CMK (cell line): ENCODE measurements at regions not wholly inside any gene's neighbourhood (a gene's known extent, or its start where the extent isn't known, plus 50 kb on each side); places are given as distances from the start of the nearest gene placed in this dataset.

Experiments
- DNase-seq: peaks from one replicate; pipeline ENCODE4 v3.0.0-alpha.2; 2010; ENCODE audit warnings: low read depth

DNA sequence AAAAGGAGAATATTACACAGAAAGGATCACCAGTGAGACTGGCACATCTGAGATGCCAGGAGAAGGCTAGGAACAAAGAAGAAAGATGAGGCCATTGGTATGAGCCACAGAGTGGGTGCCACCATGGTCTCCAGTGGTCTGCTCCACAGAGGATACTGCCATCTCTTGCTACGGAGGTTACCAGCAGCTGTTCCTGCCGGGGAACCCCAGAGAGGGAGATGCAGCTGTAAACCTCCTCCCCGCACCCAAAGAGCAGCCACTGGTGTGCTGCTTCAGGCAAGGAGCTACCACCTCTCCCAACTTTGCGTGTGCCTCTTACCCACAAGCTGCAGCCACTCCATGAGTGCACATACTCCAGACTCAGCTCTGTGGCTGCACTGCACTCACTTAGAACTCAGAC lies 201.5 kb upstream of the RTL1 start:
- DNase-seq, result no peak

DNA sequence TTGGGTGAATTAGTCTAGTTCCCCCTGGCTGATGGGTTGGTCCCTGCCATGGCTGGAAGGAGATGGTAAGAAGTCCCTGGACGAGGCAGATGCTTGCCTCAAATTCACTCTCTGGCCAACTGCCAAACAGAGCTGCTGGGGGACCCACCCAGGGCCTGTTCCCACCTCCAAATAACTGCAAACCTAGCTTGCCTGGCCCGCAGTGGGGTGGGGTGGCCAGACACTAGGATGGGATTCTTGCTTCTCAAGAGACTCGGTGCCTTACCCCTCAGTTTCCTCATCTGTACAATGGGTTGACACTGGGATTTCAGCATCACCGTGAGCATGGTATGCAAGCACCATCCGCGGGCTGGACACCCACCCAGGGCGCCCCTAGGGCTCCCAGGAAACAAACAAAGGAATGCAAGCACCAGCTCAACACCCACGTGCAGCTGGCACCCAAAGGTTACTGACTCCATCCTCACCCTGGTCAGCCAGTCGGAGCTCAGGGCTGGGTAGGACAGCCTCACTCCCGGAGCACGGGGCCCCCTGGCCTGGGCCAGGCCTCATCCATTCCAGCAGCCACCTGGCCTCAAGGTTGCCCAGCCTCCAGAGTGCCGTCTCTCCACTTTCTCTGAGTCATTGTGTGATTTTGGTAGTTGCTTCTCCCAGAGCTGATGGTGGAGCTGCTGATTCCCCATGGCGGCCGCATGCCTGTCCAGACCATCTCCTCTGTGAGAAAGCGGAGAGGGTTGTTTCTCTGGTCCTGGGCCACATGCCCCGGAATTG lies 205.2 kb upstream of the RTL1 start:
- no peak for DNase-seq

DNA sequence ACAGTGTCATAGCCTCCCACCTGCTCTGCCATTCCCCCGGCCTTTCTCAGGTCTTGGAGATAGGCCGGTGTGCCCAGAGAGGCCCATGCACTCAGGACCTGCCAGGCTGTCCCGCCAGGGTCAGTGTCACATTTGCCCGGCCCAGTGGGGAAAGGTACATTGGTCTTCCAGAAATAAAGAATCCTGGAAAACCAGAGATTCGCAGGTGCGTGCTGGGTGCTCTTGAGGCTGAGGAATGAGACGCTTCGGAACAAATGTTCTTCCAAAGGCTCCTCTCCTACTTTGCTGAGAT lies 205.8 kb upstream of the RTL1 start:
- no peak for DNase-seq

DNA sequence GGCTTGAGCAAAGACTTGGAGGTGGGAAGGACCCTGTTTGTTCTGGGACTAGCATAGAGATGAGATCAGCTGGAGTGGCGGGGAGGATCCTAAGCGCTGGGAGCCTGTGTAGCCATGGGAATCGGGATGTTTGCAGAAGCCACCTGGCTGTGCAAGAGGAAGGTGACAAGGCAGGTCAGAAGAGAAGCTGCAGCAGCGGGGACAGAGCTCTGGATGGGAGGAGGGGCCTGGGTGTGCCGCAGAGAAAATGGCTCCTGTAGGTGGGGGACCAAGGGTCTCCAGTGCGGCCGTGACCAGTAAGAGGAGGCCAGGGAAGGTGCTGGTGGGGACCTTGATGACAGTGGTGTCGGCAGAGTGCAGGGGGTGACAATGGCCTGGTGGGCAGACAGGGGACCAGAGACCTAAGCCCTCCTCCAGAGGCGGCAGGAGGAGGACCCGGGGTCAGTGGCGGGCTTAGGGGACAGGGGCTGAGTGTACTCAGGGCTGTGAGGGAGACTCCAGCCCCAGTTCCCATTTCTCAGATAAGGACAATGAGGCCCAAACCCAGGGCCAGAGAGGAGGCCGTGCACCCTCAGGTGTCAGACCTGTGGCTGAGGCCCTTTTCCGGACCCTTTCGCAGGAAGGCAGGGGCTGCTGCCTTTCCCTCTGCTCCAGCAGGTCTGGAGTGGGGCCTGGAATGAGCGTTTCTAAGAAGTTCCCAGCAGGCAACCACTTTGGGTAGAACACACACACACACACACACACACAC lies 206.6 kb upstream of the RTL1 start:
- DNase-seq, result no peak

DNA sequence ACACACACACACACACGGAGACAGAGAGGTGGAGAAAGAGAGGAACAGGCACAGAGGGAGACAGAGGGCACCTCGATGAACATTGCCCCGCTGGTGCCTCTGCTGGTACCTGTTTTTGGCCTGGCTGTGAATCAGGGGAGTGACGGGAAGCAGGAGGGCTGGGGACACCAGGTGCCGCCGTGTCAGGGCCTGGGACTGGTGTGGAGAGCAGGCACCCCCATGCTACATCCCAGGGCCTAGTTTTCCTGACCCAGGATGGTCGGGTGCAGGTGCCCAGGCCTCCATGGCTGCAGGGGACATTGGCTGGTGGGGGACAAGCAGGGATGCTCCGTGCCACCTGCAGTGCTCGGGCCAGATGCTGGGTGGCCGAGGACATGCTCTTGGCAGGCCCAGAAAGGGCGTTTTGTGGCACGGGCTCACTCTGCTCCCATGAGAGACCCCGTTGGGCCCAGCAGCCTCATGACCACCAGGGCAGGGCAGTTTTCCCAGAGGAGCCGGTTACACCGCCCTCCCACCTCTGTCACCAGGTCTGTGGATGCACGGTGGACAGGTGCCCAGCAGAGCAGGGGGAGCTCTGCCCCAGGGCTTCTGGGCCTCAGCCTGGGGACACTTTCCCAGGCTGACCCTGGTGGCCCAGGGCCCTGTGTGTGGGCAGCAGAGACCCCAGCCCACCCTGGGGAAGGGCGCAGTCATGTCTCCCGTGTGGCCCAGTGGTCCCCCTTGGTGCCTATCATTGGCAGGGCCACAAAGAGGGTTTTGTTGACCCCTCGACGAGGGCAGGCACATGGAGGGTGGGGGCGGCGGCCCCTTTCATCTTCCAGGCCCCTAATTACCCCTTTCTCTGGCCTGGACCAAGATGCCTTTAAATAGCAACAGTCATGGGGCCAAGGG lies 207.5 kb upstream of the RTL1 start:
- no peak for DNase-seq

DNA sequence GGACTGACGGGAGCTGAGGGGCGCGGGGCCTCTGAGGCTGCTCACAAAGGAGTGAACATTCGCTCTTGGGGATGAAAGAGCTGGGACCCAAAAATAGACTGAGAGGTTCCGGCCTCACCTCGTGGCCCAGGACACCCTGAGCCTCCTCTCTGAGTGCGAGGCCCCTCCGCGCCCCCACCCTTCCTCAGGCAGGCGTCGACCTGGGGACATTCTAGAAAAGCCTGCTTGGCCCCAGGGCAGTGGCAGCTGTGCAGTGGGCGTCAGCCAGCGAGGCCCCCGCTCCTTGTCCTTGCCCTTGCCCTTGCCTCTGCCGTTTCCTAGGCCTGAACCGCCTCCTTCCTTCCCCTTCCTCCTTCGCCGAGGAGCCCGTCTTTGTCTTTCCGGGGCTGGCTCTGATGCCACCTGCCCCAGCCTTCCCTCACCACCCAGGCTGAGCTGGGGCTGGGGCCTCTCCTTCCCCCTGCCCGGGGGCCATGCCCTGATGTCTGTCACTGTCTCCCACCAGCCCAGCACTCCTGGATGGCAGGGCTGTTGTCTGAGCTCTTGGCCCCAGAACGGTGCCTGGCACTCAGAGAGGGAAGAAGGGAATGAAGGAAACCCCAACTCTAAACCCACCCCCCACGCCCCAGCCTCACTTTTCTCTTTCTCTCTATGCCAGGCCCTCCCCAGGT lies 208.2 kb upstream of the RTL1 start:
- DNase-seq, result no peak

DNA sequence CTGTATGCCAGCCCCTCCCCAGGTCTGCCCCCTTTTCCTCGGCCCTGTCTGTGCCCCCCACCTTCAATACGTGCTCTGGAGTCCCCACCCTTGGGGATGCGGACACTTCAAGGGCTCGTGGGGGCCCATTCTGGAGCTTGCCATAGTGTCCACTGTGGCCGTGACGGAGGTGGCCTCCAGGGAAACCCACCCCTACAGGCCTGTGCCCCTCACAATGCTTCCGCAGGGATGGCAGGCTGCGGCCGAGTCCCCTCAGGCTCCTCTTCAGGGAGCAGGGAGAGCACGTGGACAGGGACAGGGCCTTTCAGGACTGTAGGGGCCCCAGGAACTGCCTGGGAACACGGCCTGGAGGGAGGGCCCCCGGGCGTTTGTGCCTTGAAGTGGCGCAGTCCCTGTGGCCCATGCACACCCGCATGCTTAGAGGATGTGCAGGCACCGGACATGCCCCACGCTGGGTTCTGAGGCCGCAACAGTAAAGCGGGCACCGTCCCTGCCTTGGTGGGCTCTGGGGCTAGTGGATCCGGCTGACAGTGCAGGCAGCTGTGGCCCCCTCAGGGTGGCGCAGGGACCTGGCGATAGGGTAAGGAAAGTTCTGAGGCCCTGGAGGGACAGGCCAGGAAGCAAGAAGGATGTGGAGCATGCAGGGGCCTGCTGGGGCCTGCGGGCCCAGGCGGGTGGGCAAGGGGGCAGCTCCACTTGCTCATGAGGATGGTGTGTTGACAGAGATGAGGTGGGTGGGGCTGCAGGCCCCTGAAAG lies 209.0 kb upstream of the RTL1 start:
- no peak for DNase-seq

DNA sequence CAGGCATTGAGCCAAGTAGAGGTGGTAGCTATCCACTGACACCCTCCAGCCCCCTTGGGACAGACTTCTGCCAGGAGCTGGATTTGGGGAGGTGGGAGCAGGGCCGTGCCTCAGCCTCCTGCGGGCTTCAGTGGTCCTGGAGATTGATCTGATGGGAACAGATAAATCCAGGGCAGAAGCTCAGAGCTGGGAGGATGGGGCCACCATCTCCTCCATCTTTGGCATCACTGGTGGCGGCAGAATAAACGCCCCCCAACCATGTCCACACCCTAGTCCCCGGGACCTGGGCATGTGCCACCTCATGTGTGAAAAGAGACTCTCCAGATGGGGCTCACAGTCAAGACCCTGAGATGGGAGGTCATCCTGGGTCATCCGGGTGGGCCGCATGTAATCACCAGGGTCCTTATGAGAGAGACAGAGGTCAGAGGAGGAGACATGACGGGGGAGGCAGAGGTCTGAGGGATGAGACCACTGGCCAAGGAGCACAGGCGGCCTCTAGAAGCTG lies 209.6 kb upstream of the RTL1 start:
- no peak for DNase-seq

DNA sequence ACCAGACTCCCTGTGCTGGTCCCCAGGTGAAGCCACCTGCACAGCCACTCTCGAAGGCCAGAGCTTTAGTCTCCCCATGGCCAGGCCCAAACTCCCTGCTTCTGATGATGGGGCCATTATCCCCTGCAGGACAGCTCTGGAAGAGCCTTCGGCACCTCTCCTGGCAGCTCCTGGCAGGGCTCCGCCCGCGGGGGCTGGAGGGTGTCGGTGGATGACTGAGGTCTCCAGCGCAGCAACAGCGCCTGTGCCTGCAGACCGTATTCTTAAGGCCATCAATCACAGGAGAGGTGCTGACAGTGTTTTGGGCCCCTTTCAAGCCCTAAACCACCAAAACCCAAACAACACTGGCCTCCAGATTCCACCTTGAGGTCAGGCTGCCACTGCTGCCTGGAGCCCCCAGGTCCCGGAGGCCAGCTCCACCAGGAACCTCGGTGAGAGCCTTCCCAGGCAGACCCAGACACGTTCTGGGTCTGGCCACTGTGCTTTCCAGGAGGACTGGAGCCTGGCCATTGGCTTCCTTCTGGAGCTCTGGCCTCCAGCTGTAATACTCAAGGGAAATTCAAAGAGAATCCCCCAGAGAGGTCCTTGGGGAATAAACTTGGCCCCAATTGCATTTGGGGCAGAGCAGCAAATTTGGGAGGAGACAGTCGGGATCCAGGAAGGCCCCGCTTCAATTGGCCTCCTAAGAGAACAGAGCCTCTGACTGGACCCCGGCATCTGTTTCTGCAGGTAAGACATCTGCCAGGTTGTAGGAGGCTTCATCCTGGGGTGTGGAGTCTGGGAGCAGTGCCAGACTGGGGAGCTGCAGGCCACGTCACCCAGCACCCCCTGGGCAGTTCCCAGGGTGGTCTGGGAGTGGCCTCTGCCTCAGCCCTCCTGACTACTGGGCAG lies 210.6 kb upstream of the RTL1 start:
- DNase-seq, result no peak

DNA sequence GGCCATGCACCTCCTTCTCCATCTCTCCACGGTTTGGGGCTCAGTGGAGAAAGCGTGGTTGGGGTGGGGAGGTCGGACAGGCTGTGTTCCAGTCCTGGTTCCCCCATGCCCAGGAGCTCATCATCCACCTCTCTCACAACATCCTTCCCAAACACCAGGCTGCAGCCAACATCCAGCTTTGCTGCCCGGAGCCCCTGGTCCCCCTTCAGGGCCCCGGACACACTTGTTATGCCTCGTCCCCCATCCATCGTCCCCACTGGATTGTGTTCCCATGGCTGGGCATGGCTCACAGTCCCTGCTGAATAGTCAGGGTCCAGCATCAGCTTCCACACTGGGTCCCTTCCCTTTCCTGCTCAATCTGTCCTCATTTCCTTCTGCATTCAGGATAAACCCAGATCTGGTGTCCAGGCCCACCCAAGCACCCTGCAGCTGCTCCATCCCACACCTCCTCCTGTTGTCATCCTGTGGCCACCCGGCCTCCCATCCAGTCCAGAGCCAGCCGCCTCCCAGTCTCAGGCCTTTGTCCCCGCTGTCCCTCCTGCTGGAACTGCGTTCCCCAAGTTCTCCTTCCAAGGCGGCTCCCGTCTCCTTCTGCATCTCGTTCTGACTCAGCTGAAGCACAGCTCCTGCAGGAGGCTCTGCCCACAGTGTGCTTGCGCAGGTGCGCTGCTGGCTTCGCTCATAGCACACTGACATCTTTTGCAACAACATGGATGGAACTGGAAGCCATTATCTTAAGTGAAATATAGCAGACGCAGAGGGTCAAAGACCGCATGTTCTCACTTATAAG lies 211.4 kb upstream of the RTL1 start:
- no peak for DNase-seq

DNA sequence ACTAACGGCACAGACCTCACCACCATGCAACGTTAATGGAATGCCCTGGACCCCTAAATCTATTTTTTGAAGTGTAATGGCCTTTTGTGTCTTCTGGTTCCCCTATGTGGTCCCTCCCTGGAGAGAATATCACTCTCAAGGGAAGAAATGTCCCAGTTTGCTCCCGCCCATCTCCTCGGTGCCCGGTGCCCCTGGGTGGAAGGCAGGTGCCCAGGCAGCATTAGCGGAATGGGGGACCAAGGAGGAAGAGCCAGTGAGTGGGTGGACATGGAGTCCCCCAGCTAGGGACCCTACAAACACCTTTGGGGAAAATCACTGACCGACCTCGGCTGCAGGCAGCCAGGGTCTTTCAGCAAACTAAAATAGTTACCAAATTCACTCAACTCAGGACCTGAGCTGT lies 212.1 kb upstream of the RTL1 start:
- DNase-seq, result no peak

DNA sequence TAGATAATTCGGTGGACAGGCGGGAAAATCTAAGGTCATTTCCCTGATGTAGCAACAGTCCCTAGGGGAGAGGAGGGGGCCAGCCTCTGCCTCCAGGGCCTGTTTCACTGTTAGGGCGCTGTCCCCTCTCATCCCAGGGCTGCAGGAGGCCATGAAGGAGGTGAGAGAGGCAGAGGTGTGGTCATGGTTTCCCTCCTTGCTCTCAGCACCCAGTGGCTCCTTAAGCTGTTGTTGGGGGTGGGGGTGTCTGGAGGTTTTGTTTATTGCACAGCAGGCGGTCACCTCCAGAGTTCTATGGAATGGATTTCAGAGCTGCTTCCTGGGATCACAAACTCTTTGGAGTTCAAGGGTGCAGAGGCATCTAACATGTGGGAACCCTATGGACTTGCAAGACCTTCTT lies 212.5 kb upstream of the RTL1 start:
- no peak for DNase-seq

DNA sequence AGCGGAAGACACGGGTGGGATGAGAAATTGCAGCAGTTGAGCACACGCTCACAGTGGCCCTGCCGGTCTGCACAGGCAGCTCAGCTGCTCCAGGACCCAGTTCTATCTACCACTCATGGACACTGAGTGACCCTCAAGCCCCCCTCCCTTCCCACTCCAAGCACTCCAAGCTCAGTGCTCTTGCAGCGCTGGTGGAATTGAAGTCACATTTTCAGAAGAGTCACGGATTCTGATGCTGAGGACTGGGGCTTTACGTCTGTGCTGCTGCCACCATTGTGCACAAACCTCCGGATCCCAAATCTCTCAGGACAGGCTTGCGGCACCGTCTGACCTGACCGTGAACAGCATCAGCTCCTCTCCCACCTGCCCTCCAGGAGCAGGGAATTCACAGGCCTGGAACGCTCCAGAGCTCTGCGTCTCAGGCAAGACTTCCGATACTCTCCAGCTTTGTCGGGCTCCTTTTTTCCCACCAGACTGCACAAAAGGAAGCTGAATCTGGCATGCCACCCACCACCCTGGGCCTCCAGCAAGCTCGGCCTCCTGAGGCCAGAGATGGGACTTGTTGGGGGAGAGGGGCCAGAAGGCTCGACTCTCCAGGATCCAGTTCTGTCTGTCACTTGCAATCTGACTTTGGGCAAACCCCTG lies 213.1 kb upstream of the RTL1 start:
- DNase-seq, result no peak

DNA sequence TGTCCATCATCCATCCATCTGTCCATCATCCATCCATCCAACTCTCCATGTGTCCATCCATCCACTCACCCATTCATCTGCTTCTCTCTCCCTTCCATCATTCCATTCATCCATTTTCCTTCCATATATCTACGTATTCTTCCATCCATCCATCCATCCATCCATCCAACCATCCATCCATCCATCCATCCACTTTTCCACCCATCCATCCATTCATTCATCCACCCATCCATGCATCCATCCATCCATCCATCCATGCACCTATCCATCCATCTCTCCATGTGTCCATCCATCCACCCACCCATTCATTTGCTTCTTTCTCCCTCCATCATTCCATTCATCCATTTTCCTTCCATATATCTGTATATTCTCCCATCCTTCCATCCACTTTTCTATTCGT lies 214.0 kb upstream of the RTL1 start:
- no peak for DNase-seq

DNA sequence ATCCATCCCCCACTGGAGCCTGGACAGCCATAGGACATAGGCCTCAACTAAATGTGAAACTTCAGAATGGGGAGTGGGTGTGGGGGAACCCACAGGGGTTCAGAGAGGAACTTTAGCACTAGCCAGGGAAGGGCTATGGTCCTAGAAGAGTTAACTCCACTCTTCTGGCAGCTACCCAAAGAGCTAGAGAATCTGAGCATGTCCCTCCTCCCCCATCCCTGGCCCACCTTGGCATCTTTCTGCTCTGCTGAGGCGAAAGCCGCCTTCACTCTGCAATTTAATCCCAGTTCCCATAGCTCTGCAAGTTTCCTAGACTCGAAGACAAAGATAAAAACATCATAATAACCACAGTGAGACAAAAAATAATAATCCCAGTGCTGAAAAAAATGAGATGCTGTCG lies 214.7 kb upstream of the RTL1 start:
- no peak for DNase-seq

DNA sequence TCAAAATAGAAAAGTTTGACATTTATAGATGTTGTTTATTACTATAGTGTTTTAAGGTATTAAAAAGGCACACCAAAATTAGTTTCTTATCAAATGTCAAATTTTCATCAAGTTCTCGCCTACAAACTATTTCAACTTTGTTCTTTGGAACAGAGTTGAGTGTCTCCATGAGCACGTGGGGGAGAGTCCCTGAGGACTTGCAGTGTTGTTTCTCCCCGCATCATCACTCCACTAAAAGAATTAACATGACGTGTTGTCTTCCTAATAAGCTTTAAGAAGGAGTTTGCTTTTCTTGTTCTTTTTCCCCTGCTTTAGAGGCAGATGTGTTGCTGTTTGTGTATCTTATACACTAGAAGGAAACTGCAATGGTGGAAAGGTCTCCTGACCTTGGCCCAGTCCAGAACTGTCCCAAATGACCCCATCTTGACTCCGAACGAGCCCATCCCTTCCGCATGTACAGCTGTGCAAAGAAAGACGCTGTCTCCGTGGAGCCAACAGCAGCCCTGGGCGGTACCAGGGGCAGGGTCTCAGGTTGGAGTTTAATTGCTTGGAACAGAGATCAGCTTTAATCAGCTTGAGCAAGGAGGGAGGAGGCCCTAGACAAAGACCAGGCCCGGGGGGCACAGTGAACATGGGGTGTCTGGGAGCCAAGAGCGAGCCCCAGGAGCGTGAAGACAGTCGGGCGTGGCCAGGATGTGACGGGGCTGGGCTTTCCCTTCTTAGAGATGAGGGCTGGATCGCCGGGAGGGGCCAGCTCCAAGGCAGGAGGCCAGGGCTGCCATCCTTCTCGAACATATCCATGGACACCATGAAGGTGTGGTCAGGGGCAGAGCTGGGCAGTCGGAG lies 215.4 kb upstream of the RTL1 start:
- DNase-seq, result no peak

DNA sequence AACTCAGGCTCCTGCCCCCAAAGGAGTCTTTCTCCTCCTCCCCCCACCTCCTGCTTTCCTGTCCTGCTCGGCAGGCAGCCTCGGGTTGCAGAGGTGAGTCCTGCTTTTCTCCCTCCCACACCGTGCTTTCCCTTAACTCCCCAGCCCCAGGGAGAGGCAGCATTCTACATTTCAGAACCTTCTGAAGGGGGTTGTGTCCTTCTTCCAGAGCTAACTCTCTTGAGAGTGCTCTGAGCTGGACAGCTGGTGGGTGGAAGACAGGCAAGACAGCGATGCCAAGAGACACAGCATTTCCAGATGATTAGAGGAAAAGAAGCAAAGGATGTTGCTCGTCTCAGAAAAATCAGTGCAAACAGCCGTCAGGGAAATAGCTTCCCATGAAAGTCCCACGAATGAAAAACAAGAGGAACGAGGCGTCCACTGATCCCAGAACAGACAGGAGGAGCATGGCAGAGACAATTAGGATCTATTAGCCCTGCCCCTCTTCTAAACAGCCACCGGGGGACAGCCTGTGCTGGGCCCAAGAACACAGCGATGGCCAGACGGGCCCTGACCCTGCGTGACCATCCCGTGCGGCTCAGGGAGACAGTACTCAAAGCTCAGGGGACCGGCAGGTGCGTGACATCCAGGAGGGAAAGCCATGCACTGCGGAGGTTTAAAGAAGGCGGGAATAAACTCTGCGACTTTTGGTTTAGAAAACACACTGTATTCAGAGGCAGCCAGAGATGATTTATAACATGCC lies 216.5 kb upstream of the RTL1 start:
- no peak for DNase-seq
